GM20000 (cell line): ENCODE measurements at regions not wholly inside any gene's neighbourhood (a gene's known extent, or its start where the extent isn't known, plus 50 kb on each side); places are given as distances from the start of the nearest gene placed in this dataset.
"Not testable (repeated sequence)": the region's sequence is repeated elsewhere in the genome, so short reads cannot be mapped to it uniquely, and the experiment has no call there.

Experiments
- DNase-seq: peaks from one replicate; pipeline ENCODE4 v3.0.0; 2012; ENCODE audit warnings: low spot score
- CTCF ChIP-seq: IDR thresholded peaks from 2 replicates; pipeline ENCODE4 v1.5.1; 2012; ENCODE audit warnings: mild to moderate bottlenecking, control low read depth; ENCODE audit errors: extremely low read depth, missing control alignments

- DNase-seq: no peak
- no peak for TF ChIP-seq CTCF
Measured at GRCh38 chr2:53509831-53510388, 257.7 kb upstream of the CHAC2 start.

- no peak for TF ChIP-seq CTCF
Measured at GRCh38 chr2:53508667-53509066, 258.9 kb upstream of the CHAC2 start.

GRCh38 chr2:53507070-53507469 is 260.5 kb upstream of the CHAC2 start:
- not testable (repeated sequence) for DNase-seq

More at GRCh38 chr2:53508667-53509066, 258.9 kb upstream of the CHAC2 start:
- no peak for DNase-seq

DNA sequence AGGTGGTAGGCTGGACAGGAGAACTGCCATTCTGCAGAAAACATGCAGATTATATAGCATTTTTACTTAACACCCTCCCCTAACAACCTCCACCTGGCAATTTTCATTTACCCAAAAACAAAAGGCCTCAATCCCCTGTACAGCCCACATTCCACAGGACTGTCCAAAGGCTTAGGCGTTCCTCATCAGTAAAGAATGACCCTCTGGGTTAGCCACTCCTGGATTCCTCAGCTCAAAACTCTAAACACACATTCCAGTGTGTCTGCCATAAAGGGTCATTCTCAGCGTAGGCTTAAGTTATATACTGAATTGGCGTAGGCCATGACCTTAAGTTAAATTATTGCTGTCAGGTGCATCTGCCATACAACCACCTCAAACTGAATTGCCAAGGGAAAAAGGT is 261.8 kb upstream of the CHAC2 start:
- DNase-seq: no peak
- no peak for TF ChIP-seq CTCF

GRCh38 chr2:53504507-53504906 is 263.1 kb upstream of the CHAC2 start:
- no peak for DNase-seq
- no peak for TF ChIP-seq CTCF

GRCh38 chr2:53500181-53500580 is 267.4 kb upstream of the CHAC2 start:
- TF ChIP-seq CTCF: no peak
- no peak for DNase-seq

DNA sequence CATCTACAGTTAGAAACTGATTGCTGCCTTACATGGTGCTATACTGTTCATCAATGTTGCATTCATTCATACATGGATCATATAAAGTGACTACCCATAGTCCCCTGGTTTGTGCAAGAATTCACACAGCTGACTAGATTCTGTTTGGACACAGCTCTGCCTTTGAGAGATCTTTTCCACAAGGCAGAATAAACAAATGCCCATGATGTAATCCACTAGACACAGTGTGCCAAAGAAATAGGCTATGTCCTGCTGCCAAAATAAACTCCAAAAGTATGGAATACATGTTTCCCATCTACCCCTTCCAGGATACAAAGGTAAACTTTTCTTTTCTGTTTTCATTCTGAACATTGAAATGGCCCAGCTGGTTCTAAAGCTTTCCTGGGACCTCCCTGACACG is 269.4 kb upstream of the CHAC2 start:
- DNase-seq: no peak
- no peak for TF ChIP-seq CTCF

DNA sequence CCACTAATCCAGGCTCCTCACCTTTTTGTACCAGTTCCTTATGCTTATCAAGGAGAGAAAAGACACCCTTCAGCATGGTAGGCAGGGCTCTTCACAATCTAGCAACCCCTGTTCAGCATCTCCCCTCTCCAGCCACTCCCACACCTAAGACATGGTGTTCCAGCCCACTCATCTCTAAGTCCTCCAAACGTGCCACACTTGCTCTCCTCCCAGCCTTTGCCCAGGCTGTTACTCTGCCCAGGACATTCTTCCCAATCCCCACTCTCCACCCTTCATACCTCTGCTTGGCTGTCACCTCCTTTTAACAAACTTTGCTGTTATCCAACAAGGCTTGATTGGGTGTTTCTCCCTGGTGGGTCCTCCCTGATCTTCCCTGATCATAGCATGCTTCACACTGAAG is 270.6 kb upstream of the CHAC2 start:
- TF ChIP-seq CTCF: no peak
- no peak for DNase-seq
